ENCODE measurements at regions not wholly inside any gene's neighbourhood (a gene's known extent, or its start where the extent isn't known, plus 50 kb on each side); places are given as distances from the start of the nearest gene placed in this dataset.

GRCh38 chr18:6570581-6571238 is 156.0 kb upstream of the L3MBTL4 start:
- intact Hi-C loops (cut with micrococcal nuclease) = no loop called here
- BruUV-seq (replicated peaks) = no TSS peak
- ChIA-PET RAD21 (ENCODE audit: low non-redundant PET in 1 of 2, low total read pairs in 2 of 2, uncharacterized antibody in 2 of 2, unreplicated experiment in 2 of 2) (no interaction called here), POLR2A (no interaction called here), CTCF (no interaction called here)
- Histone ChIP-seq H3K4me1 (ENCODE audit: control insufficient read depth in 1 of 2, insufficient read depth in 2 of 2, low read length in 2 of 2) (no peaks in the 10 kb centered on the region), H3K36me3 (ENCODE audit: control insufficient read depth in 1 of 2, insufficient read depth in 2 of 2, low read length in 2 of 2) (no peaks in the 10 kb centered on the region), H3K9me3 (ENCODE audit: control insufficient read depth in 1 of 2, insufficient read depth in 1 of 2, low read depth in 1 of 2, low read length in 2 of 2) (peaks cover 4 to 37% of the 10 kb centered on the region in 2 experiments; a peak in 2 of 4 replicates), H3K27ac (ENCODE audit: low read depth, low read length) (no peak overlapping the region), H3K27me3 (ENCODE audit: insufficient read depth, low read length) (no peaks in the 10 kb centered on the region), H2AFZ (ENCODE audit: low read depth, low read length, poor library complexity, severe bottlenecking) (no peak overlapping the region), H3K9me2 (ENCODE audit: insufficient read depth) (no peaks in the 10 kb centered on the region), H3K9ac (ENCODE audit: low read length) (no peak overlapping the region), H4K20me1 (ENCODE audit: insufficient read depth) (no peaks in the 10 kb centered on the region), H3K4me2 (ENCODE audit: low read length) (no peak overlapping the region), H3K4me3 (replicated peaks in 1 of 2; ENCODE audit: low read depth in 1 of 2, low read length in 2 of 2) (no peak overlapping the region), H3K79me2 (ENCODE audit: insufficient read depth, low read length) (no peaks in the 10 kb centered on the region)
- DNase-seq (ENCODE audit: low read depth, low spot score) (no peak), ATAC-seq (no peak)
- TF ChIP-seq SP1 (IDR thresholded peaks at IDR 0.05; ENCODE audit: low read depth) = no peak
- TF ChIP-seq ZFX (IDR thresholded peaks at IDR 0.05) = no peak
- no peak for TF ChIP-seq EZH2 (IDR thresholded peaks at IDR 0.05)
- no peak for TF ChIP-seq EZH2phosphoT487 (IDR thresholded peaks at IDR 0.05; ENCODE audit: borderline replicate concordance)
- no peak for TF ChIP-seq ATF3 (IDR thresholded peaks at IDR 0.05)
- TF ChIP-seq POLR2AphosphoS5 (IDR thresholded peaks at IDR 0.05; ENCODE audit: low read depth, low read length) = no peak
- no peak for TF ChIP-seq JUND (IDR thresholded peaks at IDR 0.05)
- no peak for TF ChIP-seq REST (IDR thresholded peaks at IDR 0.05; ENCODE audit: low read depth)
- no peak for TF ChIP-seq EGR1 (IDR thresholded peaks at IDR 0.05; ENCODE audit: low read depth)
- TF ChIP-seq TCF7L2 (IDR thresholded peaks at IDR 0.05; ENCODE audit: borderline replicate concordance, extremely low read depth, insufficient read depth, insufficient read length) = no peak
- no peak for TF ChIP-seq ZNF274 (IDR thresholded peaks at IDR 0.05; ENCODE audit: low read depth, low read length)
- TF ChIP-seq RAD21 (IDR thresholded peaks at IDR 0.05; ENCODE audit: low read depth) = no peak
- TF ChIP-seq CEBPB (IDR thresholded peaks at IDR 0.05; ENCODE audit: low read depth) = no peak
- no peak for TF ChIP-seq ELF1 (IDR thresholded peaks at IDR 0.05; ENCODE audit: borderline replicate concordance, low read depth)
- no peak for TF ChIP-seq MAX (IDR thresholded peaks at IDR 0.05)
